Large intestine (tissue), 3 donors: ENCODE measurements at regions not wholly inside any gene's neighbourhood (a gene's known extent, or its start where the extent isn't known, plus 50 kb on each side); places are given as distances from the start of the nearest gene placed in this dataset.

Experiments used
- DNase-seq, 2 donors: peaks; one replicate each; pipeline versions ENCODE4 v3.0.0 to v3.0.0-alpha.2; 2013
- H3K27ac ChIP-seq: one replicate; pipeline ENCODE4 v1.5.1; 2013; ENCODE audit warnings: low read length
- H3K27me3 ChIP-seq: 2 replicates; pipeline ENCODE4 v1.6.1; 2013; ENCODE audit warnings: low read length; ENCODE audit not compliant: control insufficient read depth, insufficient read depth
- H3K36me3 ChIP-seq: 2 replicates; pipeline ENCODE4 v1.6.1; 2013; ENCODE audit warnings: low read length; ENCODE audit not compliant: control insufficient read depth, insufficient read depth
- H3K4me1 ChIP-seq: one replicate; pipeline ENCODE4 v1.6.1; 2013; ENCODE audit warnings: low read length; ENCODE audit not compliant: control insufficient read depth, insufficient read depth
- H3K4me3 ChIP-seq: one replicate; pipeline ENCODE4 v1.5.1; 2013; ENCODE audit warnings: low read length
- H3K9me3 ChIP-seq: one replicate; pipeline ENCODE4 v1.6.1; 2013; ENCODE audit warnings: mild to moderate bottlenecking, low read depth, low read length, moderate library complexity; ENCODE audit not compliant: control insufficient read depth
- WGBS: methylation state at CpG from one replicate; pipeline ENCODE4 v1.1.5; 2013; ENCODE audit warnings: low lambda C conversion rate; ENCODE audit not compliant: insufficient coverage; 5-methylcytosine and 5-hydroxymethylcytosine counted together

DNA sequence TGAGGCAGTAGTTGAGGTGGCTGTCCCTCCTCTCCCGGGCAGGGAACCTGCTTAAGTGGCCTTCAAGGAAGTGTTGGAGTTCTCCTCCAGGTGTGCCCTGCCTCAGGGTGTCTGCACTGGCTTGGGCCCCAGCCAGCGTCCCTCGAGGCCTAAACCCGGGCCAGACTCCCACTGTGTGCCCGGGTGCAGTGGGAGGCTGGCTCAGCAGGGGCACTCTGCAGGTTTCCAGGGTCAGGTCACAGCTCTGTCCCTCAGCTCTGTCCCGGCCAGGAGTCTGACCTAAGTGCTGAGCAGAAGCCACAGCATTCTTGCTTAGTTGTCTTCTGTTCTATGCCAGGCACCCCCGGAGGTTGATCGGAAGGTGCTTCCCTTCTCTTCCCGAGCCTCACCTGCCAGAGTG is 69.0 kb upstream of the OTOS start:
- no peak for DNase-seq
- whole genome bisulfite sequencing: 82% methylated on average over 2 of the region's 9 CpGs
- Histone ChIP-seq H3K9me3 (no peaks in the 10 kb centered on the region), H3K36me3 (no peaks in the 10 kb centered on the region), H3K27ac (no peak overlapping the region), H3K27me3 (no peaks in the 10 kb centered on the region), H3K4me3 (no peak overlapping the region), H3K4me1 (no peaks in the 10 kb centered on the region)

DNA sequence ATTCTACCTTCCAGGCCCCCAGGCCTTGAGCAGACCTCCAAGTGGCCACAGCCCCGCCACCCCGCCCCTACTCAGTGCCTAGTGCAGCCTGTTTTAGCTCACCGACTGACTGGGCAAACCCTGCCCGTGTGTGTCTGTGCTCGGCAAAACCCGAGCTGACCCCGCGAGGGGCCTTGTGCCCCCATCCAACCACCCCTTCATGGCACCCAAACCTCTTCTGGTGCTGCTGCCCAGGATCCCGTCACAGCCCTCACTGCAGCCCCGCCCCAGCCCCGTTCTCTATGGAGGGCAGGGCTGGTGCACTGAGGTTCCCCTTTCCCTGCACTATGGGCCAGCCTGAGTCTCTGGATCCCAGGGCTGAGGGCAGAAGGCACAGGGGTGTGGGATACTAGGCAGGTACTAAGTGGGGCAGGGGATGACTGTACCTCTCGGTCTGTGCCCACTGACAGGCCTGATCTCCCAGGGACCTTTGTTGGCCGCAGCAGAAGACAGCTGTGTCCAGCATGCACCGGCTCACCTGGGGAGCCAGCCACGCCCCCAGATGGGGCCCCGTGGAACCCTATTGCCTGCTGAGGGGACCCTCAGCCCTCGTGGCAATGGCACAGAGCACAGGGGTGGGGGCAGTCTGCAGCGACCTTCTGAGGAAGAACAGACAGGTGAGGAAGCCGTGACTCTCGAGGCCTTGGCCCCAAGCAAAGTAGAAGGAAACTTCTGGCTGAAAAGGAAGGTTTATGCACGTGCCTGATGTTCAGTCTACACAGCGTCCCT is 69.9 kb upstream of the OTOS start:
- DNase-seq: no peak
- Histone ChIP-seq H3K36me3 (no peaks in the 10 kb centered on the region), H3K4me3 (no peak overlapping the region), H3K9me3 (no peaks in the 10 kb centered on the region), H3K27me3 (no peaks in the 10 kb centered on the region), H3K27ac (no peak overlapping the region), H3K4me1 (no peaks in the 10 kb centered on the region)
- WGBS: no CpG with 5 or more reads among the region's 22 CpGs

DNA sequence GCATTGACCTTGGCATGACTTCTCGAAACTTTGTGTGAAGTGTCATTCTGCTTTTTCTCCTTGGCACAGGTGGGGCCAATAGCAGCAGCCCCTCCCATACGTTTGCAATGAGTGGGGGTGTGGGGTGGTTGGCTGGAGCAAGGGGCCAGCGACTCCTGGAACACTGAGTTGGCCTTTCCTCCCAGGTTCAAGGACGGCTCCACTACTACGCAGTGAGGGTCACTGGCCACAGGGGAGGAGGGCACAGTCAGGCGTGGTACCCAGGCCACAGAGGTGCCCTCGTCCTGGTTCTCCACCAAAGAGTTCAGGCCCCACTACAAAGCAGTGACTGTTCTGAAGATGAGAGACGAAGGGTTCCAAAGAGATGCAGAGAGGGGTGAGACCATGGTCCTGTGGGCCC is 70.6 kb upstream of the OTOS start:
- Histone ChIP-seq H3K9me3 (no peaks in the 10 kb centered on the region), H3K27me3 (no peaks in the 10 kb centered on the region), H3K27ac (no peak overlapping the region), H3K36me3 (no peaks in the 10 kb centered on the region), H3K4me1 (no peaks in the 10 kb centered on the region), H3K4me3 (no peak overlapping the region)
- no CpG with 5 or more reads among the region's 8 CpGs for WGBS
- no peak for DNase-seq

GRCh38 chr2:240211598-240212424 is 71.4 kb upstream of the OTOS start:
- no peaks in the 10 kb centered on the region for H3K4me1 ChIP-seq
- no CpG with 5 or more reads among the region's 17 CpGs for WGBS

DNA sequence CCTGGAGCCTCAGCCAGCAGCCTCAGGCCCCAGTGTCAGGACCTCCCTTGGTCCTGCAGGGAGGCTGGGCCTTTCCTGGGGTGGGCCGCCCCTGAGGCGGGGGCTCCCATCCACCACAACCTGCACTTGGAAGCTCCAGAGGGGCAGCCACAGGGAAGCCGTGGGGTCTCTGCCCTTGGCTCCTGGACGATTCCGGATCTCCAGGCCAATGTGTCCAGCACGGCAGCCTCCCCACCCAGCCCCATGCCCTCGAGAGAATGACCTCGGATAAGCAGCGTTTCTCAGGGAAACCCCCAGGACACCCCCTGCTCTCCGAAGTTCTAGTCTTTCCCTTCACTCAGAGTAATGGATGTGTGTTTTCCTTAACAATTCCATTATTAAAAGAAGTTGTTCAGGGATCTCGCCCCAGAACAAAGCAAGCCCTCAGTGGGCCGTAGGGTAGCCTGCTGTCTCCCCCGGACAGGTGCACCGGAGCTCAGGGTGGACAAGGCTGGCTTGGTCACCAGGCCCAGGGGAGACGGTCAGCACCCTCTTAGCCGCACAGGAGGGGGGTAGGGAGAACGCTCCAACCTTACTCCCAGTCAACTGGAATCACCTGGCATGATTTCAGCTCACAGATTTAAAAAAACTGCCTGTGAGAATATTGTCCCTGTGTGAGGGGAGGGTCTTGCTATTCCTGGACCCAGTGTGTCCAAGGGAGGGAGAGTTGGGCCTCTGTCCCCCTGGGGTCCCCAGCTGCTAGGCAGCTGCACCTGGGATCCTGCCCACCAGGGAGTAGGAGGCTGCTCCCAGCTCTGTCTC is 72.2 kb upstream of the OTOS start:
- Histone ChIP-seq H3K36me3 (no peaks in the 10 kb centered on the region), H3K4me1 (no peaks in the 10 kb centered on the region), H3K27ac (no peak overlapping the region), H3K4me3 (no peak overlapping the region), H3K27me3 (no peaks in the 10 kb centered on the region), H3K9me3 (no peaks in the 10 kb centered on the region)
- DNase-seq: no peak
- no CpG with 5 or more reads among the region's 17 CpGs for WGBS

More at GRCh38 chr2:240211598-240212424, 71.4 kb upstream of the OTOS start:
- H3K27ac ChIP-seq: no peak overlapping the region
- no peaks in the 10 kb centered on the region for H3K9me3 ChIP-seq
- H3K36me3 ChIP-seq: no peaks in the 10 kb centered on the region
- no peaks in the 10 kb centered on the region for H3K27me3 ChIP-seq
- no peak overlapping the region for H3K4me3 ChIP-seq
- DNase-seq: no peak

- Histone ChIP-seq H3K36me3 (no peaks in the 10 kb centered on the region), H3K4me1 (no peaks in the 10 kb centered on the region), H3K4me3 (no peak overlapping the region), H3K27ac (no peak overlapping the region), H3K27me3 (no peaks in the 10 kb centered on the region), H3K9me3 (no peaks in the 10 kb centered on the region)
- DNase-seq: no peak
- no CpG with 5 or more reads among the region's 6 CpGs for WGBS
These were observed 72.7 kb upstream of the OTOS start for GRCh38 chr2:240213226-240213475.

DNA sequence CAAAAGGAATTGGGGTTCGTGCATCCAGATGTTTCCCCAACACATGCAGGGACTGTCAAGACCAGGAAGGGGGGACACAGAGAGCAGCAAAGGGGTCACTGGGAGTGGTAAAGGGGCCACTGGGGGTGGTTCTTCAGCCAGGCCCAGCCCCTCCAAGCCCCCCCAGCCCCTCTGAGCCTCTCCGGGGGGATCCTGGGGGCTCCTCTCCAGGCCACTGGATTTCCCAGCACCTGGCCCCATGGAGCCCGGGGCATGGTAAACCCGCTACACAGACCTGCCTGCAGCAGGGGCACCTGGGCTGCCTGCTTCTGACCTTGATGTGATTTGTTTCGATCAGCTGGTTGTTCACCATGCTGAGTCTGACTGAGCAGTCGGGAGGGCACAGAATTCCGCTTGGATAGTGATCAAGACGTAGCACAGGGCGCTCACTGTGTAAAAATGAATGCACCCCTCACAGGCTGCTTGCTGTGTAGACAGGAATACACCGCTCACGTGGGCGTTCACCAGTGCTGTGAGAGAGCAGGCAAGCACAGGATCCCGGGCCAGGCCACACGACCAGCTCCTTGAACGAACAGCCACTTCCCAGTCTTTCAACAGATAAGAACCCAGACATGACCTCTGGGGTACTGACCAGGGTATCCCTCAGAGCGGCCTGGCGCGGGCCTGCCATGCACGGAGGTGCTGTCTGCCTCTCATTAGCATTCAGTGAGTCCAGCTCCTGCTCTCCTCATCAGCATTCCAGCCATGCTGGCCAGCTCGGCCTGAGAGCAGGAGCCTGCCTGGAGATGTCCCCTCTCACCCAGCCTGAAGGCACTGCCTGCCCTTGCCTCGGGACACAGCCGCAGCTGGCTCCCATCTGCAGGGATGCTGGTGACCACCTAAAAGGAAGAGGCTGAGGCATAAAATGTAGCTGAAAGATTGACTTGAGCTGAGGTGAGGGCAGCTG is 73.3 kb upstream of the OTOS start:
- H3K4me3 ChIP-seq: no peak overlapping the region
- no peak overlapping the region for H3K27ac ChIP-seq
- H3K27me3 ChIP-seq: no peaks in the 10 kb centered on the region
- WGBS: no CpG with 5 or more reads among the region's 22 CpGs
- H3K36me3 ChIP-seq: no peaks in the 10 kb centered on the region
- H3K9me3 ChIP-seq: no peaks in the 10 kb centered on the region
- no peak for DNase-seq
- H3K4me1 ChIP-seq: no peaks in the 10 kb centered on the region

DNA sequence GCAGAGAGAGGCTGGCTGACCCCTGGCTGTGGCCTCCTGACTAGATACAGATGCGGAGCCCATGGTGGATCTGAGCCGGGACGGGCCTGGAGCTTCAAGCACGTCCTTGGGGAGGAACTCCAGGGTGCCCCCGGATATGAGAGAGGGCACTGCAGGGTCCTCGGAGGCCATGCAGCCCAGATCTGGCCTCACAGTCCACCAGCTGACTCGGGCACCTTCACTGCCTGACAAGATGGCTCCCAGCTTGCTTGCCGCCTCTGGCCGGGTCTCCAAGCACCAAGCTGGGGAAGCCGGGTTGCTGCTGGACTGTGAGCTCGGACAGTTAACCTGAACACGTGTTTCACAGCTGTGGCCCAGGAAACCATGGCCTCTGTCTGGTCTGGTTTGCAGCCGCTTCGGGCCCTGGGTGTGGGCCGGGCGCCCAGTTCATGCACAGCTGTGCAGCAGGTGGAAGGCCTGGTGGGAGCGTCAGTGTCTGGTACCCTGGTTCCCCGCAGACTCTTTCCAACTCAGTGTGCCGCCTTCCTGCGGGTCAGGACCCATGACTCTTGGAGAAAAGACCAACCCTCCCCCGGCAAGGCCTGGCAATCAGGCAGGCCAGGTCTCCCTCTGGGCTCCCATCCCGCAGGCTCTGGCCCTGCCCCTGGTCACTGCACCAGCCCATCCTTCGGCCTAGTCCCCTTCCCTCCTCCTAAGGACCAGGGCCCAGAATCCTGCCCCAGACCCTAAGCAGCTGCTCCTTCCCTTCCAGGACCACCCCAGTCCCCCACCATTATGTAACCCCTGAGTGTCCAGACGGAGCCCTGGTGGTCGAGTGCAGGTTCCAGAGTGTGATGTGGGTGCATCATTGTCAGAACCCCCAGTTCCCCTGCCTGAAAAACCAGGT is 74.6 kb upstream of the OTOS start:
- no peak overlapping the region for H3K4me3 ChIP-seq
- H3K9me3 ChIP-seq: no peaks in the 10 kb centered on the region
- H3K27ac ChIP-seq: no peak overlapping the region
- H3K36me3 ChIP-seq: no peaks in the 10 kb centered on the region
- no CpG with 5 or more reads among the region's 25 CpGs for WGBS
- no peak for DNase-seq
- no peaks in the 10 kb centered on the region for H3K27me3 ChIP-seq
- no peaks in the 10 kb centered on the region for H3K4me1 ChIP-seq

- no CpG with 5 or more reads among the region's 8 CpGs for WGBS
- H3K27me3 ChIP-seq: no peaks in the 10 kb centered on the region
- no peaks in the 10 kb centered on the region for H3K9me3 ChIP-seq
These were observed 75.2 kb upstream of the OTOS start for GRCh38 chr2:240215676-240216051.

More at GRCh38 chr2:240215676-240216051, 75.2 kb upstream of the OTOS start:
- Histone ChIP-seq H3K4me3 (no peak overlapping the region), H3K27ac (no peak overlapping the region), H3K36me3 (no peaks in the 10 kb centered on the region), H3K4me1 (no peaks in the 10 kb centered on the region)
- no peak for DNase-seq
